Neural crest cell (in vitro differentiated cells): ENCODE measurements at regions not wholly inside any gene's neighbourhood (a gene's known extent, or its start where the extent isn't known, plus 50 kb on each side); places are given as distances from the start of the nearest gene placed in this dataset.

Source experiments
- DNase-seq: peaks from one replicate; pipeline ENCODE4 v3.0.0; 2021; ENCODE audit warnings: low read depth, mixed read lengths, low spot score
- H3K27ac Mint-ChIP-seq: one replicate; pipeline ENCODE4 v1.8.0; 2021; ENCODE audit warnings: mild to moderate bottlenecking, mixed read lengths; ENCODE audit not compliant: unreplicated experiment
- H3K27me3 Mint-ChIP-seq: 2 replicates; pipeline ENCODE4 v1.8.0; 2021; ENCODE audit warnings: low read depth, mild to moderate bottlenecking, mixed read lengths
- H3K36me3 Mint-ChIP-seq: 2 replicates; pipeline ENCODE4 v1.8.0; 2021; ENCODE audit warnings: low read depth, mild to moderate bottlenecking, mixed read lengths
- H3K4me1 Mint-ChIP-seq: 2 replicates; pipeline ENCODE4 v1.8.0; 2021; ENCODE audit warnings: mixed read lengths
- H3K4me3 Mint-ChIP-seq: one replicate; pipeline ENCODE4 v1.8.0; 2021; ENCODE audit warnings: mild to moderate bottlenecking, mixed read lengths
- H3K9me3 Mint-ChIP-seq: 2 replicates; pipeline ENCODE4 v1.8.0; 2021; ENCODE audit warnings: mixed read lengths
- TF ChIP-seq, protein P1 (sequence below): fragments of 200-600 bp; sonication (generic); conservative IDR thresholded peaks from 2 replicates; pipeline ENCODE4 v1.5.0; 2021; ENCODE audit warnings: antibody characterized with exemption, mild to moderate bottlenecking

DNA sequence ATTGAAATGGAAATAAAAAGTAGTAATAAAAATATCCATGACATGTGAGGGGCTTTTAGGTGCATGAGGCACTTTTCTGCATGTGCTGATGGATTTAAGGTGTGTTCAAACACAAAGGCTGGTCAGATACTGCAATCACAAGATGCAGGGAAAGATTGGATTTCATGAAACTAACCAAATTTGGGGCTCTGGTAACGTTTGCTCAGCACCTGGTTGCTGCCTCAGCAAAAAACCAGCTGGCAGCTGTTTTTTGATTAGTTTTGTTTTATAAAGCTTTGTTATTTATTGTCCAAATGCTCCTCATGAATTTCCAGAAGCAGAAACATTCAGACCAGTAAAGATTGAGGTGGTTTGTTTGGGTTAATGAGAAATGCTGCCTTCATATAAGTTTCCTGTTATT lies 195.7 kb upstream of the NRG3 start:
- Mint-ChIP-seq H3K36me3 (no peaks in the 10 kb centered on the region), H3K4me3 (no peak overlapping the region), H3K4me1 (peaks cover 7% of the 10 kb centered on the region), H3K27me3 (no peaks in the 10 kb centered on the region), H3K9me3 (no peaks in the 10 kb centered on the region), H3K27ac (no peak overlapping the region)
- TF ChIP-seq, protein P1, sequence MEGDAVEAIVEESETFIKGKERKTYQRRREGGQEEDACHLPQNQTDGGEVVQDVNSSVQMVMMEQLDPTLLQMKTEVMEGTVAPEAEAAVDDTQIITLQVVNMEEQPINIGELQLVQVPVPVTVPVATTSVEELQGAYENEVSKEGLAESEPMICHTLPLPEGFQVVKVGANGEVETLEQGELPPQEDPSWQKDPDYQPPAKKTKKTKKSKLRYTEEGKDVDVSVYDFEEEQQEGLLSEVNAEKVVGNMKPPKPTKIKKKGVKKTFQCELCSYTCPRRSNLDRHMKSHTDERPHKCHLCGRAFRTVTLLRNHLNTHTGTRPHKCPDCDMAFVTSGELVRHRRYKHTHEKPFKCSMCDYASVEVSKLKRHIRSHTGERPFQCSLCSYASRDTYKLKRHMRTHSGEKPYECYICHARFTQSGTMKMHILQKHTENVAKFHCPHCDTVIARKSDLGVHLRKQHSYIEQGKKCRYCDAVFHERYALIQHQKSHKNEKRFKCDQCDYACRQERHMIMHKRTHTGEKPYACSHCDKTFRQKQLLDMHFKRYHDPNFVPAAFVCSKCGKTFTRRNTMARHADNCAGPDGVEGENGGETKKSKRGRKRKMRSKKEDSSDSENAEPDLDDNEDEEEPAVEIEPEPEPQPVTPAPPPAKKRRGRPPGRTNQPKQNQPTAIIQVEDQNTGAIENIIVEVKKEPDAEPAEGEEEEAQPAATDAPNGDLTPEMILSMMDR, result no peak
- DNase-seq, result no peak

DNA sequence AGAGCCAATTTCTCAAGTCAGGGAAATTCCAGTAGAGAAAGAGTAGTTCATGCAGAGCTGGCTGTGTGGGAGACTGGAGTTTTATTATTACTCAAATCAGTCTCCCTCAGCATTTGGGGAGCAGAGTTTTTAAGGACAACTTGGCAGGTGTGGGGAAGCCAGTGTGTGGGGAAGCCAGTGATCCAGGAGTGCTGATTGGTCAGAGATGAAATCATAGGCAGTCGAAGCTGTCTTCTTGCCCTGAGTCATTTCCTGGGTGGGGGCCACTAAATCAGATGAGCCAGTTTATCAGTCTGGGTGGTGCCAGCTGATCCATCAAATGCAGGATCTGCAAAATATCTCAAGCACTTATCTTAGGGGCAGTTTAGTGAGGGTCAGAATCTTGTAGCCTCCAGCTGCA lies 194.6 kb upstream of the NRG3 start:
- H3K36me3 Mint-ChIP-seq, result no peaks in the 10 kb centered on the region
- H3K4me3 Mint-ChIP-seq, result no peak overlapping the region
- peaks cover 7% of the 10 kb centered on the region for H3K4me1 Mint-ChIP-seq
- TF ChIP-seq, protein P1, result no peak
- no peaks in the 10 kb centered on the region for H3K27me3 Mint-ChIP-seq
- H3K27ac Mint-ChIP-seq, result no peak overlapping the region
- H3K9me3 Mint-ChIP-seq, result no peaks in the 10 kb centered on the region
- no peak for DNase-seq

GRCh38 chr10:81688459-81688858 lies 186.5 kb upstream of the NRG3 start:
- no peaks in the 10 kb centered on the region for H3K4me1 Mint-ChIP-seq
- no peak overlapping the region for H3K27ac Mint-ChIP-seq
- DNase-seq, result no peak
- H3K4me3 Mint-ChIP-seq, result no peak overlapping the region
- H3K36me3 Mint-ChIP-seq, result no peaks in the 10 kb centered on the region
- TF ChIP-seq, protein P1, result no peak
- H3K27me3 Mint-ChIP-seq, result no peaks in the 10 kb centered on the region
- peaks cover 17% of the 10 kb centered on the region for H3K9me3 Mint-ChIP-seq

- TF ChIP-seq, protein P1, result no peak
- Mint-ChIP-seq H3K36me3 (peaks cover 10% of the 10 kb centered on the region), H3K4me3 (no peak overlapping the region), H3K27me3 (no peaks in the 10 kb centered on the region), H3K9me3 (peaks cover 23% of the 10 kb centered on the region), H3K27ac (no peak overlapping the region), H3K4me1 (peaks cover 14% of the 10 kb centered on the region)
- no peak for DNase-seq
Observed at GRCh38 chr10:81696609-81697388, 178.2 kb upstream of the NRG3 start.

DNA sequence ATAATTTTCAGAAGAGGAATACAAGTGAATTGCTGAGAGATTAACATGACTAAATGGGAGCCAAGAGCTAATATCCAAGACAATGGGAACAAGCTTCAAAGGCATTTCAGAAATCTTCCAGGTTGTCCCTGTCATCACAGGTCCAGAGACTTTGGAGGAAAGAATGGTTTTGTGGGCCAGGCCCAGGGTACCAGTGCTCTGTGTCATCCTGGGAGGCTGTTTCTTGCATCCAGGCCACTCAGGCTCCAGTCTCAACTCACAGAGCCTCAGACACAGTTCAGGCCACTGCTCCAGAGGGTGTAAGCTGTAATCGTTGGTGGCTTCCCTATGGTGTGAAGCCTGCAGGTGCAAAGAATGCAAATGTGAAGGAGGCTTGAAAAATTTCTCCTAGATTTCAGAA lies 170.4 kb upstream of the NRG3 start:
- Mint-ChIP-seq H3K27ac (no peak overlapping the region), H3K4me1 (no peaks in the 10 kb centered on the region), H3K27me3 (no peaks in the 10 kb centered on the region), H3K9me3 (peaks cover 3% of the 10 kb centered on the region), H3K4me3 (no peak overlapping the region), H3K36me3 (peaks cover 3% of the 10 kb centered on the region)
- DNase-seq, result no peak
- TF ChIP-seq, protein P1, result no peak
